ENCODE measurements at regions not wholly inside any gene's neighbourhood (a gene's known extent, or its start where the extent isn't known, plus 50 kb on each side); places are given as distances from the start of the nearest gene placed in this dataset.

DNA sequence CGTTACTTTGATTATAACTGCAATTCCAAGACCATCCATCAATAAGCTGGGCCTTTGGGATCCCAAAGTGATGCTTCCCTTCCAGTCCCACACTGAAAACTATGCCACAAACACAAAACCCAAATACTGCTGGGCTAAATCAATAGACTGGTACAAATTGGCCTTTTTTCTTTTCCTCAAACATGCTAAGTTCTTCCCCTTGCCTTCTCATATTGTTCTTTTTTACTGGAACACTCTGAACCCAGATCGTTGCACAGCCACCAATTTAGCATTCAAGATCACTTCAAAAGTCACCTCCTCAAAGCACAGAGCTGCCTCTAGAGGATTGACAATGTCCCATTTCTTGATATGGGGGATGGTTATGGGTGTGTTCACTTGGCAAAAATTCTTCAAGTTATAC, 66.0 kb downstream of the ACTL7B start:
- Histone ChIP-seq H3K79me2 (ENCODE audit: insufficient read depth, low read length) (no peaks in the 10 kb centered on the region), H3K27ac (ENCODE audit: low read depth, low read length) (no peak overlapping the region), H3K4me3 (replicated peaks in 1 of 2; ENCODE audit: low read depth in 1 of 2, low read length in 2 of 2) (no peak overlapping the region), H2AFZ (ENCODE audit: low read depth, low read length, poor library complexity, severe bottlenecking) (no peak overlapping the region), H3K9me3 (ENCODE audit: control insufficient read depth in 1 of 2, insufficient read depth in 1 of 2, low read depth in 1 of 2, low read length in 2 of 2) (no peaks in the 10 kb centered on the region), H3K4me1 (ENCODE audit: control insufficient read depth in 1 of 2, insufficient read depth in 2 of 2, low read length in 2 of 2) (peaks cover 15 to 18% of the 10 kb centered on the region in 2 experiments), H3K9me2 (ENCODE audit: insufficient read depth) (no peaks in the 10 kb centered on the region), H4K20me1 (ENCODE audit: insufficient read depth) (no peaks in the 10 kb centered on the region), H3K9ac (ENCODE audit: low read length) (no peak overlapping the region), H3K4me2 (ENCODE audit: low read length) (no peak overlapping the region), H3K27me3 (ENCODE audit: insufficient read depth, low read length) (no peaks in the 10 kb centered on the region), H3K36me3 (ENCODE audit: control insufficient read depth in 1 of 2, insufficient read depth in 2 of 2, low read length in 2 of 2) (no peaks in the 10 kb centered on the region)
- BruUV-seq (replicated peaks) = no TSS peak
- ChIA-PET RAD21 (ENCODE audit: low non-redundant PET in 1 of 2, low total read pairs in 2 of 2, uncharacterized antibody in 2 of 2, unreplicated experiment in 2 of 2) (interaction anchor here in 1 of 2 experiments (0.6 kb wide), 1 partner anchor 50 kb away, joined by 6 read pairs; no protein-coding TSS in a partner anchor), POLR2A (no interaction called here), CTCF (no interaction called here)
- DNase-seq (ENCODE audit: low read depth, low spot score) (no peak), ATAC-seq (no peak)
- intact Hi-C loops (cut with micrococcal nuclease) = no loop called here
- TF ChIP-seq TCF7L2 (IDR thresholded peaks at IDR 0.05; ENCODE audit: borderline replicate concordance, extremely low read depth, insufficient read depth, insufficient read length) (no peak), SP1 (IDR thresholded peaks at IDR 0.05; ENCODE audit: low read depth) (no peak), POLR2AphosphoS5 (IDR thresholded peaks at IDR 0.05; ENCODE audit: low read depth, low read length) (no peak), SRF (IDR thresholded peaks at IDR 0.05; ENCODE audit: low read depth) (no peak), POLR2A (IDR thresholded peaks at IDR 0.05; ENCODE audit: borderline replicate concordance, extremely low read depth, insufficient read depth, insufficient read length) (no peak), CBX3 (IDR thresholded peaks at IDR 0.05; ENCODE audit: low read depth) (no peak), ELF1 (IDR thresholded peaks at IDR 0.05; ENCODE audit: borderline replicate concordance, low read depth) (no peak), ZNF274 (IDR thresholded peaks at IDR 0.05; ENCODE audit: low read depth, low read length) (no peak), RAD21 (IDR thresholded peaks at IDR 0.05; ENCODE audit: low read depth) (no peak), YY1 (IDR thresholded peaks at IDR 0.05; ENCODE audit: extremely low read depth, insufficient replicate concordance, low read depth, low read length) (no peak), EZH2phosphoT487 (IDR thresholded peaks at IDR 0.05; ENCODE audit: borderline replicate concordance) (no peak)
- TF ChIP-seq, protein P1, sequence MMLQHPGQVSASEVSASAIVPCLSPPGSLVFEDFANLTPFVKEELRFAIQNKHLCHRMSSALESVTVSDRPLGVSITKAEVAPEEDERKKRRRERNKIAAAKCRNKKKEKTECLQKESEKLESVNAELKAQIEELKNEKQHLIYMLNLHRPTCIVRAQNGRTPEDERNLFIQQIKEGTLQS (IDR thresholded peaks at IDR 0.05) = no peak
- TF ChIP-seq, protein P2, sequence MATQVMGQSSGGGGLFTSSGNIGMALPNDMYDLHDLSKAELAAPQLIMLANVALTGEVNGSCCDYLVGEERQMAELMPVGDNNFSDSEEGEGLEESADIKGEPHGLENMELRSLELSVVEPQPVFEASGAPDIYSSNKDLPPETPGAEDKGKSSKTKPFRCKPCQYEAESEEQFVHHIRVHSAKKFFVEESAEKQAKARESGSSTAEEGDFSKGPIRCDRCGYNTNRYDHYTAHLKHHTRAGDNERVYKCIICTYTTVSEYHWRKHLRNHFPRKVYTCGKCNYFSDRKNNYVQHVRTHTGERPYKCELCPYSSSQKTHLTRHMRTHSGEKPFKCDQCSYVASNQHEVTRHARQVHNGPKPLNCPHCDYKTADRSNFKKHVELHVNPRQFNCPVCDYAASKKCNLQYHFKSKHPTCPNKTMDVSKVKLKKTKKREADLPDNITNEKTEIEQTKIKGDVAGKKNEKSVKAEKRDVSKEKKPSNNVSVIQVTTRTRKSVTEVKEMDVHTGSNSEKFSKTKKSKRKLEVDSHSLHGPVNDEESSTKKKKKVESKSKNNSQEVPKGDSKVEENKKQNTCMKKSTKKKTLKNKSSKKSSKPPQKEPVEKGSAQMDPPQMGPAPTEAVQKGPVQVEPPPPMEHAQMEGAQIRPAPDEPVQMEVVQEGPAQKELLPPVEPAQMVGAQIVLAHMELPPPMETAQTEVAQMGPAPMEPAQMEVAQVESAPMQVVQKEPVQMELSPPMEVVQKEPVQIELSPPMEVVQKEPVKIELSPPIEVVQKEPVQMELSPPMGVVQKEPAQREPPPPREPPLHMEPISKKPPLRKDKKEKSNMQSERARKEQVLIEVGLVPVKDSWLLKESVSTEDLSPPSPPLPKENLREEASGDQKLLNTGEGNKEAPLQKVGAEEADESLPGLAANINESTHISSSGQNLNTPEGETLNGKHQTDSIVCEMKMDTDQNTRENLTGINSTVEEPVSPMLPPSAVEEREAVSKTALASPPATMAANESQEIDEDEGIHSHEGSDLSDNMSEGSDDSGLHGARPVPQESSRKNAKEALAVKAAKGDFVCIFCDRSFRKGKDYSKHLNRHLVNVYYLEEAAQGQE (IDR thresholded peaks at IDR 0.05; ENCODE audit: low read depth) = no peak
- TF ChIP-seq, protein P3, sequence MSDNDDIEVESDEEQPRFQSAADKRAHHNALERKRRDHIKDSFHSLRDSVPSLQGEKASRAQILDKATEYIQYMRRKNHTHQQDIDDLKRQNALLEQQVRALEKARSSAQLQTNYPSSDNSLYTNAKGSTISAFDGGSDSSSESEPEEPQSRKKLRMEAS (IDR thresholded peaks at IDR 0.05) = no peak

Data from HCT116 (cell line).